Right renal pelvis (tissue), 4 donors: ENCODE measurements at regions not wholly inside any gene's neighbourhood (a gene's known extent, or its start where the extent isn't known, plus 50 kb on each side); places are given as distances from the start of the nearest gene placed in this dataset.
A peak's percentile ranks its signal among the peaks of the same experiment; 100 is the strongest.
"Not testable (repeated sequence)": the region's sequence is repeated elsewhere in the genome, so short reads cannot be mapped to it uniquely, and the experiment has no call there.

Source experiments
- DNase-seq, 4 donors: peaks; one replicate each; pipeline ENCODE4 v3.0.0-alpha.2; 2013; ENCODE audit warnings: low read depth in 4 of 4, low spot score in 3 of 4, missing footprints in 1 of 4

- DNase-seq: no peak
Observed at GRCh38 chr10:28892818-28893547, 215.7 kb downstream of the BAMBI start.

- DNase-seq: no peak
Observed at GRCh38 chr10:28894146-28894545, 216.8 kb downstream of the BAMBI start.

- not testable (repeated sequence) for DNase-seq
Observed at GRCh38 chr10:28895671-28896070, 218.3 kb downstream of the BAMBI start.

- DNase-seq: not testable (repeated sequence)
Observed at GRCh38 chr10:28896791-28897409, 219.6 kb downstream of the BAMBI start.

- no peak for DNase-seq
Observed at GRCh38 chr10:28897617-28898464, 220.5 kb downstream of the BAMBI start.

GRCh38 chr10:28902215-28902614 lies 224.9 kb downstream of the BAMBI start:
- no peak for DNase-seq

- DNase-seq: no peak
Observed at GRCh38 chr10:28903063-28903462, 225.7 kb downstream of the BAMBI start.

GRCh38 chr10:28903736-28904135 lies 226.4 kb downstream of the BAMBI start:
- no peak for DNase-seq

- DNase-seq: no peak
Observed at GRCh38 chr10:28905371-28905770, 228.1 kb downstream of the BAMBI start.

- DNase-seq: no peak
Observed at GRCh38 chr10:28906011-28906411, 228.7 kb downstream of the BAMBI start.

- no peak for DNase-seq
Observed at GRCh38 chr10:28906415-28906814, 229.1 kb downstream of the BAMBI start.

- DNase-seq: no peak
Observed at GRCh38 chr10:28906934-28907333, 229.6 kb downstream of the BAMBI start.

GRCh38 chr10:28909875-28910274 lies 232.6 kb downstream of the BAMBI start:
- DNase-seq: no peak

GRCh38 chr10:28910956-28911355 lies 233.6 kb downstream of the BAMBI start:
- no peak for DNase-seq

- DNase-seq: not testable (repeated sequence)
Observed at GRCh38 chr10:28911511-28911910, 234.2 kb downstream of the BAMBI start.

- DNase-seq: no peak
Observed at GRCh38 chr10:28912017-28912783, 234.9 kb downstream of the BAMBI start.

GRCh38 chr10:28913436-28914237 lies 236.3 kb downstream of the BAMBI start:
- peak in 2 of 4 donors; percentile 54 to 57 for DNase-seq

GRCh38 chr10:28914701-28915100 lies 237.4 kb downstream of the BAMBI start:
- DNase-seq: no peak

GRCh38 chr10:28915989-28916588 lies 238.8 kb downstream of the BAMBI start:
- no peak for DNase-seq
